Ovary (tissue), 3 donors: ENCODE measurements at regions not wholly inside any gene's neighbourhood (a gene's known extent, or its start where the extent isn't known, plus 50 kb on each side); places are given as distances from the start of the nearest gene placed in this dataset.
"Not testable (repeated sequence)": the region's sequence is repeated elsewhere in the genome, so short reads cannot be mapped to it uniquely, and the experiment has no call there.

Experiments
- CTCF ChIP-seq, 3 donors: fragments of 450-650 bp in 2 of 3; fragments of 200-600 bp in 1 of 3; IDR thresholded peaks; one replicate each; pipeline versions ENCODE4 v1.5.1 to v1.8.0; 2016 to 2022; ENCODE audit warnings: antibody characterized with exemption in 3 of 3, mild to moderate bottlenecking in 1 of 3
- POLR2A ChIP-seq: fragments of 450-650 bp; IDR thresholded peaks from one replicate; pipeline ENCODE4 v1.6.1; 2017; ENCODE audit warnings: antibody characterized with exemption, mild to moderate bottlenecking, moderate library complexity
- donor health status: DM: no; HTN: no; CAD: no.

- not testable (repeated sequence) for TF ChIP-seq CTCF (IDR thresholded peaks at IDR 0.05); POLR2A
Observed at GRCh38 chr1:149635290-149635899, 51.7 kb downstream of the PPIAL4C start.
